IPS-NIHi7 (cell line): ENCODE measurements at regions not wholly inside any gene's neighbourhood (a gene's known extent, or its start where the extent isn't known, plus 50 kb on each side); places are given as distances from the start of the nearest gene placed in this dataset.

Experiments used
- DNase-seq: peaks from one replicate; pipeline ENCODE4 v3.0.0; 2012; ENCODE audit warnings: mixed read lengths; ENCODE audit errors: extremely low spot score

GRCh38 chr1:119308130-119308700 lies 60.4 kb upstream of the HAO2 start:
- DNase-seq = no peak

DNA sequence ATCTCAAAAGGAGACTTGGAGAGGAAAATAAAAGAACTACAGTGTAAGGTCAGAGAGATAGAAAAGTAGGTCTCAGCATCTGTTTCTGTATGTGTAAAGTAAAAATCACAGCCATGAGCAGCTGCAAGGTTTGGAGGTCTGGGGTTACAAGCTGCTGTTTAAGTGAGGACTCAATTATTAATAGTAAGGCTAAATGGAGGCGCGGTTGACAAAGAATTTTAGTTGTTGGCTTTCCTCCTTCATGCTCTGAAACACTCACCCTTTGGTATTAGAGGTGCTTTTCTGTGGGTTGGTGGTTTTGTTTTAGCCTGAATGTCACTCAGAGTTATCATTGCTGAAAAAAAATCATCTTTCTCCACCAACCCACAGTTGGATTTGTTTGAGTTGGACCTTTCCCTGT lies 59.8 kb upstream of the HAO2 start:
- DNase-seq = no peak

DNA sequence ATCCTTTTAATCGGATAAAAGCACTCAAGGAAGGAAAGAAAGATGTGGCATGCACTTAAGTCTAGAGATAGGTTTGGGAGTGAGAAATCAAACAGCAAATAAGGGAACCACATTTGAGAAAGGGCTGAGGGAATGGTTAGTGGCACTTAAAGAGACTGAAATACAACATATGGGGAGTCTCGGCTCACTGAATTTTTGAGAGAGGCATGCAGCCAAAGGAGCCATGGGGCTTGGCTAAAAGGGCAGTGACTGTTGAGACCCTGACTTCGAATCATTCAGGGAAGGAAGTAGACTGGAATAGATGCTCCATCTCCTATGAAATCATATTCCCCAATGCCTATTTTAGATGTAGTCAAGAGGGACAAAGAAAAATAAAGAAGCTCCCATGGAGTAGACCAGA lies 58.3 kb upstream of the HAO2 start:
- DNase-seq = no peak

GRCh38 chr1:119312500-119312899 lies 56.1 kb upstream of the HAO2 start:
- no peak for DNase-seq

DNA sequence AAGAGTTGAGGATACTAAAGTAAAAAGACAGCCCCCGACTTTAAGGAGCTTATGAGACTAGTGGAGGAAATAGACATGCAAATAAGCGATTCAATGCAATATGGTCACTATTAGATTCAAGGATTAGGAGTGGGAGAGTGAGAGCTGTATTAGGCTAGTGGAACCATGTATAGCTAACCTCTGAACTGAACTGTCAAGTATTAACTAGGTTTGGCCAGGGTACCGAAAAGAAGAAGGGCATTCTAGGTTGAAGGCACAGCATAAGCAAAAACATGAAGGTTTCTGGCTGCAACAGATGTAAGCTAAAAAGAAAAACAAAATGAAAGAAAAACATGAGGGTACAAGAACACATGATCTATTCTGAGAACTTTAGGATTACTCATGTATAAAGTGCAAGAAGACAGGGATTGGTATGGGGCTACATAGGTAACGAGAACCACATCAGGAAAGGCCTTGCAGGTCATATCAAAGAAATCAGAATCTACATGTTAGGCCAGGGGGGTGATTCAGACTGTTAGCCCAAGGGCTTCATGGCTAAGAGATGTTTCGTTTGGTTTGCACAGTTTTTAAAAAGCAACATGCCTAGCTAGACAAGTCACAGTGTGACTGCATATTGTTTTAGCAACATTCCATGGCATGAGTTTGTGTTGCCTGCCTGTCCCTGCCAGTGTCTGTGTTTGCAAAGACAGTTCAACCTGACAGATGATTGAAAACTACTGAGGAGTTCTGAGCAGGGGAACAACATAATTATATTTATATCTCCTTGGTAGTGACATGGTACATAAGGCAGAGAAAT lies 54.4 kb upstream of the HAO2 start:
- DNase-seq = no peak

DNA sequence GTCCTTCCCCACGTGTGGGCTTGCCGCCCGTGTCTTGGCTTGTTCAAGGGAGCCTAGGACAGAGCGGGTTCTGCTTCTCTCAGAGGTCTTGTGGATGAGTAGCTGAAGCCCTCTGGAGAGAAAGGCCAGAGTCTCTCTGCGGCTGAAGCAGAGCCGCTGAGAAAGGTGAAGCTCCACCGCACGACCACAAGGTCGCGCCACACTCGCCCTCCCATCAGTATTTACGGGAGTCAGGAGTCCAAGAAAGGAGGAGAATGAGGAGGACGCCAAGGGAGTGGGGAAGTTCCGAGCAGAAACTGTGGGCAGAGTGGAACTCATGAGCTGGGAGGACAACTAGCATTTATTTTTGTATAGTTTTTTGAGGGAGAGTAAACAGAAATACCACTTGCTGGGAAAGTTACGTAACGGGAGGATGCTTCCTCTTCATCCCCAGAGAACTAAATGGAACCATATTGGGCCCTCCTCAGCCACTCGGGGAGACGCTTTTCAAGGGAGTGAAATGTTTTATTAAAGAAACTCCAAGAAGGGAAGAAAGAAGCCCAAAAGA lies 51.6 kb upstream of the HAO2 start:
- peak; percentile 70 for DNase-seq

- no peak for DNase-seq
These were observed 49.9 kb upstream of the HAO2 start for GRCh38 chr1:119318466-119319309.
